GM12892 (cell line): ENCODE measurements at regions not wholly inside any gene's neighbourhood (a gene's known extent, or its start where the extent isn't known, plus 50 kb on each side); places are given as distances from the start of the nearest gene placed in this dataset.

Experiments used
- DNase-seq: peaks from one replicate; pipeline ENCODE4 v3.0.0; 2011; ENCODE audit not compliant: insufficient read length
- FAIRE-seq: peaks from 2 replicates; lab custom pipeline; 2011; peaks lifted over from hg19 to GRCh38; lab: Jason Lieb, UNC
- POLR2A ChIP-seq: IDR thresholded peaks from 2 replicates; pipeline ENCODE4 v1.6.1; 2011; ENCODE audit warnings: low read depth, low read length, control low read depth
- POLR2AphosphoS5 ChIP-seq: IDR thresholded peaks from 2 replicates; pipeline ENCODE4 v1.6.1; 2011; ENCODE audit warnings: low read depth, low read length, control low read depth
- TAF1 ChIP-seq: IDR thresholded peaks from 2 replicates; pipeline ENCODE4 v1.6.1; 2011; ENCODE audit warnings: low read depth, mild to moderate bottlenecking, control low read depth, low read length, borderline replicate concordance

- DNase-seq (no peak), FAIRE-seq (no peak)
- no peak for TF ChIP-seq POLR2AphosphoS5
- TF ChIP-seq TAF1: no peak
- TF ChIP-seq POLR2A: no peak
Observed at GRCh38 chr11:110901441-110901840, 189.2 kb upstream of the ARHGAP20 start.

GRCh38 chr11:110900426-110900825, 188.2 kb upstream of the ARHGAP20 start:
- TF ChIP-seq TAF1 (no peak), POLR2AphosphoS5 (no peak), POLR2A (no peak)
- FAIRE-seq: no peak
- no peak for DNase-seq

- TF ChIP-seq POLR2AphosphoS5: no peak
- no peak for TF ChIP-seq TAF1
- TF ChIP-seq POLR2A: no peak
- FAIRE-seq (no peak), DNase-seq (no peak)
Observed at GRCh38 chr11:110897035-110897434, 184.8 kb upstream of the ARHGAP20 start.

GRCh38 chr11:110896358-110896757, 184.1 kb upstream of the ARHGAP20 start:
- TF ChIP-seq POLR2A (no peak), TAF1 (no peak), POLR2AphosphoS5 (no peak)
- no peak for DNase-seq
- FAIRE-seq: no peak

GRCh38 chr11:110894224-110894623, 182.0 kb upstream of the ARHGAP20 start:
- DNase-seq: no peak
- FAIRE-seq: no peak
- TF ChIP-seq POLR2AphosphoS5 (no peak), TAF1 (no peak), POLR2A (no peak)

GRCh38 chr11:110892741-110893285, 180.6 kb upstream of the ARHGAP20 start:
- no peak for TF ChIP-seq POLR2A
- TF ChIP-seq TAF1: no peak
- no peak for TF ChIP-seq POLR2AphosphoS5
- FAIRE-seq (no peak), DNase-seq (no peak)

GRCh38 chr11:110891411-110891810, 179.2 kb upstream of the ARHGAP20 start:
- FAIRE-seq: no peak
- TF ChIP-seq POLR2AphosphoS5 (no peak), TAF1 (no peak), POLR2A (no peak)
- no peak for DNase-seq

GRCh38 chr11:110890995-110891394, 178.8 kb upstream of the ARHGAP20 start:
- DNase-seq (no peak), FAIRE-seq (no peak)
- TF ChIP-seq TAF1 (no peak), POLR2AphosphoS5 (no peak), POLR2A (no peak)

GRCh38 chr11:110886288-110886970, 174.2 kb upstream of the ARHGAP20 start:
- DNase-seq (no peak), FAIRE-seq (no peak)
- TF ChIP-seq POLR2AphosphoS5 (no peak), POLR2A (no peak), TAF1 (no peak)

- FAIRE-seq (no peak), DNase-seq (no peak)
- TF ChIP-seq POLR2A: no peak
- no peak for TF ChIP-seq POLR2AphosphoS5
Observed at GRCh38 chr11:110883256-110883655, 171.0 kb upstream of the ARHGAP20 start.

- no peak for FAIRE-seq
- TF ChIP-seq TAF1: no peak
- no peak for DNase-seq
Observed at GRCh38 chr11:110878513-110878912, 166.3 kb upstream of the ARHGAP20 start.

GRCh38 chr11:110874437-110875030, 162.3 kb upstream of the ARHGAP20 start:
- TF ChIP-seq POLR2A (no peak), POLR2AphosphoS5 (no peak), TAF1 (no peak)
- FAIRE-seq (no peak), DNase-seq (no peak)
